Epithelial cell of esophagus (primary cell): ENCODE measurements at regions not wholly inside any gene's neighbourhood (a gene's known extent, or its start where the extent isn't known, plus 50 kb on each side); places are given as distances from the start of the nearest gene placed in this dataset.
A peak's percentile ranks its signal among the peaks of the same experiment; 100 is the strongest.

ENCODE experiments used
- DNase-seq: peaks from one replicate; pipeline ENCODE4 v3.0.0; 2010; ENCODE audit warnings: low read depth
- H3K4me3 ChIP-seq: 2 replicates; pipeline ENCODE4 v1.5.1; 2011; ENCODE audit warnings: mild to moderate bottlenecking, low read length, control low read depth
- TF ChIP-seq, protein P1 (sequence below): IDR thresholded peaks from 2 replicates; pipeline ENCODE4 v1.5.1; 2011; ENCODE audit warnings: low read depth, mild to moderate bottlenecking, low read length, control low read depth, inconsistent platforms; ENCODE audit not compliant: insufficient read depth; ENCODE audit errors: missing control alignments

DNA sequence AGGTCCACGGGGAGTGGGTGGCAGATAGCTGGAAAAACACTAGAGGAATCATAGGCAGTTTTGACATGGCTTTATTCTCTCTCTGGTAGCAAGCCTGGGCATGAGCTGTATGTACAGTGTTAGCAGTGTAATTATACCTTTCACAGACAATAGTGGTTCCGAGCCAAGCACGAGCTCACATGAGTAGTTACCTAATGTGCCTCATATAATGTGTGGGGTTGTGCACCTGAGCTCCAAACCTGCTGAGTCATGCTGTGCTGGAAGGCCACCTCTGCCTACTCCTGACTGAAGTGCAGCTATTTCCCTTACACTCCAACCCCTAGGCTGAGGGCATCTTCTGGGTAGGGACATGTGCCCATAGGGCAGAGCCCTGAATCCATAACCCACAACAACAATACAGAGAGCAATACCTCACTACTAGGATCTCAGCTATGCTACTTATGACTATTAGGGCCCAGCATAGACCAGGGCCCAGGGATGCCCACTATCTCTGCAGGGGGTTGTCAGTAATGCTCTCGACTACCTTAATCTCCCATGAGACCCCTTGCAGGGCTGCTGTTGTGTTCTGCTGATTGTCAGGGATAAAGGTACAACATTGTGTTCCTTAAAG, 432.1 kb downstream of the DYNC2H1 start:
- DNase-seq: peak; percentile 92
- TF ChIP-seq, protein P1, sequence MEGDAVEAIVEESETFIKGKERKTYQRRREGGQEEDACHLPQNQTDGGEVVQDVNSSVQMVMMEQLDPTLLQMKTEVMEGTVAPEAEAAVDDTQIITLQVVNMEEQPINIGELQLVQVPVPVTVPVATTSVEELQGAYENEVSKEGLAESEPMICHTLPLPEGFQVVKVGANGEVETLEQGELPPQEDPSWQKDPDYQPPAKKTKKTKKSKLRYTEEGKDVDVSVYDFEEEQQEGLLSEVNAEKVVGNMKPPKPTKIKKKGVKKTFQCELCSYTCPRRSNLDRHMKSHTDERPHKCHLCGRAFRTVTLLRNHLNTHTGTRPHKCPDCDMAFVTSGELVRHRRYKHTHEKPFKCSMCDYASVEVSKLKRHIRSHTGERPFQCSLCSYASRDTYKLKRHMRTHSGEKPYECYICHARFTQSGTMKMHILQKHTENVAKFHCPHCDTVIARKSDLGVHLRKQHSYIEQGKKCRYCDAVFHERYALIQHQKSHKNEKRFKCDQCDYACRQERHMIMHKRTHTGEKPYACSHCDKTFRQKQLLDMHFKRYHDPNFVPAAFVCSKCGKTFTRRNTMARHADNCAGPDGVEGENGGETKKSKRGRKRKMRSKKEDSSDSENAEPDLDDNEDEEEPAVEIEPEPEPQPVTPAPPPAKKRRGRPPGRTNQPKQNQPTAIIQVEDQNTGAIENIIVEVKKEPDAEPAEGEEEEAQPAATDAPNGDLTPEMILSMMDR: no peak
- no peak overlapping the region for H3K4me3 ChIP-seq

DNA sequence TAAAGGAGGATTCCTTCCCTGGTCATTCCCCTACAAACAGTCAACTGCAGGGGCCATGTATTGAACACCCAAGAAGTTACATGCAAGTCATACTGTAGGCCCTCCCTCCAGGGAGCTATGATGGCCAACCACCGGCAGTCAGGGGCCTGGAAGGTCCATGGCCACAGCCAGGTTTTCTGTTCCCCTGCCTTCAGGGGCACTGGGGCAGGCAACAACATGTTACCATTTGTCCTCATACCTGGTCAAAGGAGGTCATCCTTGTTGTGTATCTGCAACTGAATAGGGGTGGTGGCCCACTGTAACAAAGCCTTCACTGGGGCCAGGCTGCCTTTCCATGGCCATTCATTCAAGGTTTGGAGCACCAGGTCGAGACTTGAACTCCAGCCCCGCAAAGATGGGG, 433.6 kb downstream of the DYNC2H1 start:
- no peak for DNase-seq
- TF ChIP-seq, protein P1: no peak
- H3K4me3 ChIP-seq: no peak overlapping the region

DNA sequence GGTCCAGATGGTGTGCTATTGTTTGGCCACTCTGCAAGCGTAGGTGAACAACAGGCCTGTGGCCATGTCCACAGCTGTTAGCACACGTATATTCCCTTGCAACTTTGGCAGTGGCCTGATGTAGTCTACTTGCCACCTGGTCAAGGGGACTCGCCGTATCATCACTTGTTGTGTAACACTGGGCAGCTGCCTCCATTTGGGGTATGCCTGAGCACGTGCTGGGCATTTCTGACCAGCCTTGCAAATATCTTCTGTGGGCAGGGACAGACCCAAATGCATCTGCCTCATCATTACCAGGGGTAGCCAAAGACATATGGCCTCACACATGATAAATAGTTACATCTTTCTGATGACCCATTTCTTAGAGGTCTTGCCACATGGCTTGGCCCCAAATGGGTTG, 434.2 kb downstream of the DYNC2H1 start:
- no peak for DNase-seq
- H3K4me3 ChIP-seq: no peak overlapping the region
- TF ChIP-seq, protein P1: no peak

DNA sequence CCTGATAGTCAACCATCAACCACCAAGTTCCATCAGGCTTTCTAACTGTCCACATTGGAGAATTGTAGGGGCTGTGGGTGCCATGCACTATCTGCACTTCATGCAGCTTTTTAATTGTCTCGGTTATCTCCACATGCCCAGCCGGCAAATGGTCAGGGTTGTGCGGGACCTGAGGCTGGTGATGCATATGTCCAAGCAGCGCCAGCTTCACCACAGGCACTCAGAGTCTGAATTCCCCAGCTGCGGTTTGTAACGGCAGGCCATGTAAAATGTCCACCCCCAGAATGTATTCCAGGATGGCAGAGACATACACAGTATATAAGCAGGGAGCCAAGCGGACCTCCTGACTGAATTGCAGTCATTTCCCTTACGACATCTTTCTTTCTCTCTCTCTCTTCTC, 435.6 kb downstream of the DYNC2H1 start:
- DNase-seq: no peak
- TF ChIP-seq, protein P1: no peak

DNA sequence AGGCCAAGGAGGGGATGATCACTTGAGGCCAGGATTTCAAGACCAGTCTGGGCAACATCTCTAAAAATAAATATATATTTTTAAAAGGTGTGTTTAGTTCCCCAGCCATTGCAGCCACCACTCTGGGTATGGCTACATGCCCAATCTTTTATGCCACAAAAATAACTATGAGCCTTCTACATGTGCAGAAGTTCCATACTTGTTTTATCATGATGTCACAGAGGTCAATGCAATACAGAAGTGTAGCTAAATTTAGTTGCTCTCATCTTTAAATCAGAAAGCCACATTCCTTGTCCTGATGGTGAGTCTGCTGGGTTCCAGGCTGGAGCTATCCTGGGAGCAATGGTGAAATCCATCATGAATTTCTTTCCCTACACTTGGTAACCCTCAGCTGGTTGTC, 436.3 kb downstream of the DYNC2H1 start:
- DNase-seq: no peak
- TF ChIP-seq, protein P1: no peak
- no peak overlapping the region for H3K4me3 ChIP-seq

More for the DNA sequence above, 435.6 kb downstream of the DYNC2H1 start:
- H3K4me3 ChIP-seq: no peak overlapping the region

DNA sequence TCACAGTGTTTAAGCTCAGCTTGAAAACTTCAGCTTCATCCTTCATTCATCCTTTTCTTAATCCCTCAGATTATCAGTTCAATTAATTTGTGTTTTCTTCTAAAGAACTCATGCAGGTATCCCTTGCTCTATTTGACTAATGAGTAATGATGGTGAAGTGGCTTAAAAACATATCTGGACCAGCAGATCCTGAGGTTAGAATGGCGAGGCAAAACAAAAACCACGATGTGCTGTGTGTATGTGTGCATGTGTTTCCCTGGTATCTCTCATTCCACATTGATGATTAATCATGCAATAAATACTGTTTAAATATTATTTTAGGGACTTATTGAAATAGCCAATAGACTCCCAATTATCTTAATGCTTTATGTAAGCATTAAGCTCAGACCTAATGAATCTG, 437.0 kb downstream of the DYNC2H1 start:
- TF ChIP-seq, protein P1: no peak
- peak; percentile 57 for DNase-seq
- H3K4me3 ChIP-seq: no peak overlapping the region

DNA sequence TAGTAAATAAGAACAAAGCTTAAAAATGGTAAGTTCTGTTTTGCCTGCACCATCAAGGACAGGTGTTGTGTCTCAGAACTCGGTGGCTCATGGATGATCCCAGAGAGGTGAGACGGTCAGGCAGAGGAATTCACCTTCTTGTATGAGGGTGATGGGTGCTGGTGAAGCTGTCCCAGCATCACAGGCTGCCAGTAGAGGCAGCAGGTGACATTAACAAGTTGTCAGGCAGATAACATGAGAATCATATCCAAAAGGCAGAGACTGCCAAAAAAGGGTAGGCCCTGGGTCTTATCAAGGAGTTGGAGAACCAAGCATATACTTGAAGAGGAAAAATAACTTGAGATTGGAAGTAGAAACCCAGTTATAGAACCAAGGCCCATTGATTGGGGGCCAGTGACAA, 437.8 kb downstream of the DYNC2H1 start:
- DNase-seq: no peak
- TF ChIP-seq, protein P1: no peak
- no peak overlapping the region for H3K4me3 ChIP-seq
